Brain pericyte (primary cell): ENCODE measurements at regions not wholly inside any gene's neighbourhood (a gene's known extent, or its start where the extent isn't known, plus 50 kb on each side); places are given as distances from the start of the nearest gene placed in this dataset.

ENCODE experiments used
- DNase-seq: peaks from one replicate; pipeline ENCODE4 v3.0.0-alpha.2; 2012; ENCODE audit warnings: low read depth, low spot score

DNA sequence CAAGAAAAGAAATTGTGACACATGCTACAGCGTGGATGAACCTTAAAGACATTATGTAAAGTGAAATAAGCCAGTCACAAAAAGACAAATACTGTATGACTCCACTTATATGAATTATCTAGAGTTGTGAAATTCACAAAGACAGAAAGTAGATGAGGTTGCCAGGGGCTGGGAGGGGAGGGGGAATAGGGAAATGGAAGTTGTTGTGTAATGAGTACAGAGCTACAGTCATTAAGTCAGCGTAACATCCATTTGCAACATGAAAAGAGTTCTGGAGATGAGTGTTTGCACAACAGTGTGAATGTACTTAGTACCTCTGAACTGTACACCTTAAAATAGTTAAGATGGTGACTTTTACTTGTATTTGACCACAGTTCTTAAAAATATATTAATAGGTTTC lies 112.1 kb upstream of the CDK1 start:
- no peak for DNase-seq

DNA sequence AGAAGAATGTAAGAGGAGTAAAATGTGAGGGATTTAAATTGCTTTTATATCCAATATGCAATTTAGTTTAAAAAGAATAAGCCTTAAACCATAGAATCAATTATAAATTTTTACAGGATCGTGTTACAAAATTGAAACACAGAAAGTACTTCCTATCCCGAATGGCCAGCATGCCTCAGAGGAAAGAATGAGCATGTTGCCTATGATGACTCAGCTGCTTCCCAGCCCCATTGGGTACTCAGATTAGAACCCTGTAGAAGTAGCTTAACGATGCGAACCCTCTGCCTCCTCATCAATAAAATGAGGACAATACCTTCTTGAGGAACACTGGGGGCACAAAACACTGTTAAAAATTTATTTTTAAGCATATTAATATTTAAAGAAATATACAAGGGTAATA lies 113.4 kb upstream of the CDK1 start:
- no peak for DNase-seq

DNA sequence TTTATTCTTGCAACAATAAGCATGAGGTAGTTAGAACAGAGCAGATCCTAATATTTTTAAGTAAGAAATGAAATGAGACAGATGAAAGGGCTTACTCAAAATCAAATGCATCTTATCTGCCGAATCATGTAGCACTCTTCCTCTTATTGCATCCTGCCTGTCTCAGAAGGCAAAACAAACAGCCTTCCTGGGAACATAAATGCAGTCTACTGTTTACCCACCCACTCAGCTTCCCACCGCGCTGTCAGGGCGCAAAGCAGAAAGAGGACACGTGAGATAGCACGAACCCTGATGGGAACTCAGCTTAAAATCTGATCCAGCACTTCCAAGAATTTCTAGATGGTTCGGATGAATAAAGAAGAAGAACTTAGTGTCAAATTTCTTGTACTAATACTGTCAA lies 114.4 kb upstream of the CDK1 start:
- DNase-seq: peak; percentile 72

DNA sequence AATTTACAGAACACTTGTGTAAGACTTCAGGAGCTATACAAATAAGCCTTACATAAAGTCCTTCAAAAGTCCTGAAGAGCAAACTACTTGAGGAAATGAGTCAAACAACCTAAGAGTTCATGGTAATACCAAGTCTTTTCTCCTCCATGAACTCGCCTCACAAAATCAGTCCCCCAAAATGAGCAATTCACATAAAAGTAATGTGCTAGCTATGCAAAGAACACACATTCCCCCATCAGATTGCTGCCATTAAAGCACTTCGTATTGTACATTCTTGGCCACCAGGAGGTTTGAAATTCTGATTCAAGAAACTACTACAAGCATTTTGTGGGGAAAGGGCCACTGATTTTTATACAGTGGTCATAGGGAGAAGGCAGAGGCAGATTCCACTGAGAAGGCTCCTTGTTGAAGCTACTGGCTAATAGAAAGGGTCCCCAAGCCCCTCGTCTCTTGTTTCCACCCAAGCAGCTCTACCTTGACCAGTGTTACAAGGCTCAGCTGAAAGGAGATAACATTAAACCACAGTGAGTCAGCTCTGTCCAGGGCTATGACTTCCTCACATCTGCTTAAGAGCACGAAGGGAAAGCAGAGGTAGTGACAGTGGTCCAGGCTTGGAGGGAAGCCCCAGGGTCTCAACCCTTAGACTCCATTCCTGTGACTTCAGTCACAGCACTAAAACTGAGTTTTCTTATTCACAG lies 115.2 kb upstream of the CDK1 start:
- DNase-seq: no peak

DNA sequence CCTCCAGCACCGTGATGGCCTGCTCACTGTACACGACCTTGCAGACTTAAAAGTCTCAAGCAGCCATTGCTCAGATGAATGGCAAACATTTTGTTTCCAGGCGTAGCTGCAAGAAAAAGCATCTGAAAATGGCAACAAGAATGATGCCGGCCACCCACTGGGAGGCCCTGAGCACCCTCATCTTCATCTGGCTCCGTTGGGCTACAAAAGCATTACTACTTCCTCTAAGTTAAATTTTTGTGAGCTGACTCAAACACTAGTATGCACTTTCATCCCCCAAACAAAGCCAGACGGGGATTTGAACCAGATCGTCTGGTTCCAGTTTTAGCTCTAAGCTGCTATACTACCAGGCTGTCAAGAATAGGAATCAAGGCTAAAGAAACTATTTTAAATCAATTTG lies 116.6 kb upstream of the CDK1 start:
- peak; percentile 37 for DNase-seq

DNA sequence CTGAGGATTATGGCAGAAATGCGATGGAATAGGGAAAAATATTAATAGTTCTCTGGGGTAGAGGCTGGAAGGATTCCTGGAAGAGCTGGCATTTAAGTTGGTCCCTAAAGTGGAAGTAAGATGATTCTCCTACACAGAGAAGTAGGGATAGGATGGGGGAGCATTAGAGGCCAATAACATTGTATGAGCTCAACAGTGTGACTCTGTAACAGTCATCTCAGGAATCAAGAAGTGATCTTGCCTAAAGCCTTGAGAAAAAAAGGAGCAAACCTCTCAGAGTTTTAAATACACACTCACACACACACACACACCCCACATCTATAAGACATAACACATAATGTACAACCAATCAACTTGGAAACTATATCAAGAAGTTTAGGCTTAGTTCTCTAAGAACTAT lies 117.7 kb upstream of the CDK1 start:
- DNase-seq: no peak

DNA sequence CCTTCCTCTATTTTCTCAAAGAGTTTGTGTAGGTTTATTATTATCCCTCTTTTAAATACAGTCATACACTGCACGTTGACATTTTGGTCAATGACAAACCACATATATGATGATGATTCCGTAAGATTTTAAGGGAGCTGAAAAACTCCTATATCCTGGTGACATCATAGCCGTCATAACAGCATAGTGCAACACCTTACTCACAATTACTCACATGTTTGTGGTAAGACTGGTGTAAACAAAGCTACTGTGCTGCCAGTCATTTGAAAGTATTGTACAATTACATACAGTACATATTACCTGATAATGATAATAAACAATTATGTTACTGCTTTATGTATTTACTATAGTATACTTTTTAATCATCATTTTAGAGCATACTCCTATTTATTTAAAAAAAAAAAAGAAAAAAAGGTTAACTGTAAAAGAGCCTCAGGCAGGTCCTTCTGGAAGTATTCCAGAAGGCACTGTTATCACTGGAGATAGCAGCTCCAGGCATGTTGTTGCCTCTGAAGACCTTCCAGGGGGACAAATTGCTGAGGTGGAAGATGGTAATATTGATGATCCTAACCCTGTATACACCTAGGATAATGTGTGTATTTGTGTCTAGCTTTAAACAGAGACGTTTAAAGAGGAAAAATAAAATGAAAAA lies 123.3 kb upstream of the CDK1 start:
- no peak for DNase-seq

DNA sequence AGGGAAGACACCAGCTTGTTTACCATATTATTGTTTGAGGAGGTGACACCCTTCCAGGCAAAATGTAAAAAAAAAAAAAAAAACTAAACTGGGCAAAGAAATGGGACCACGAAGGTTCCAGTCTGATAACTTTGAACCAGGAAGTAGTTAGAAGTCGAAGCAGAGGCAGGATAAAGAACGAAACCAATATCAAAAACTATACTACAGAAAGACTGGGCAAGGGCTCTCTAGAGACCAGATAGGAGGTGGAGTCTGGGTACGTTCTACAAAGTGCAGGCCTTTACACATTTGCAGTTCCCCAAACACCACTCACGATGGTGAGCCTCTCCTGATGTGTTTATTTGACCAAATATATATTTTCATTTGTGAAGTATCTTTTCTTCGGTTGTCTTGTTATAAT lies 125.7 kb upstream of the CDK1 start:
- DNase-seq: no peak

DNA sequence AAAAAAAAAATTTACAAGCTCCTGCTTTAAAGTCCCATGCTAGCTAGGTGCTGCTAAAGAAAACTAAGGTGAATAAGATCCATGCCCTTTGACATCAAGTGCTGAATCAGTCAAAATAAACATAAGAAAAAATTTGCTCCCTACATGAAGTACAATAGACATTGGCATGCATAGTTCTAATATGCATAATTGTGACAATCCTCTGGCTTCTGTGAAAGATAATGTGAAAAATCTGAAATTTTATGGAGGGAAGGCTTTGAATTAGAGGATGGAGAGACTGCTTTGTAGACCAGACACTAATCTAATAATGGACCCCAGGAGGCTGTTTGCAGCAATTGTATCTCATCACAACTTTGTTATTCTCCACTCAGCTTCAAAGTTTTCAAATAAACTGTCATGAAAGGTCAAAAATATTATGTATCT lies 127.9 kb upstream of the CDK1 start:
- no peak for DNase-seq

DNA sequence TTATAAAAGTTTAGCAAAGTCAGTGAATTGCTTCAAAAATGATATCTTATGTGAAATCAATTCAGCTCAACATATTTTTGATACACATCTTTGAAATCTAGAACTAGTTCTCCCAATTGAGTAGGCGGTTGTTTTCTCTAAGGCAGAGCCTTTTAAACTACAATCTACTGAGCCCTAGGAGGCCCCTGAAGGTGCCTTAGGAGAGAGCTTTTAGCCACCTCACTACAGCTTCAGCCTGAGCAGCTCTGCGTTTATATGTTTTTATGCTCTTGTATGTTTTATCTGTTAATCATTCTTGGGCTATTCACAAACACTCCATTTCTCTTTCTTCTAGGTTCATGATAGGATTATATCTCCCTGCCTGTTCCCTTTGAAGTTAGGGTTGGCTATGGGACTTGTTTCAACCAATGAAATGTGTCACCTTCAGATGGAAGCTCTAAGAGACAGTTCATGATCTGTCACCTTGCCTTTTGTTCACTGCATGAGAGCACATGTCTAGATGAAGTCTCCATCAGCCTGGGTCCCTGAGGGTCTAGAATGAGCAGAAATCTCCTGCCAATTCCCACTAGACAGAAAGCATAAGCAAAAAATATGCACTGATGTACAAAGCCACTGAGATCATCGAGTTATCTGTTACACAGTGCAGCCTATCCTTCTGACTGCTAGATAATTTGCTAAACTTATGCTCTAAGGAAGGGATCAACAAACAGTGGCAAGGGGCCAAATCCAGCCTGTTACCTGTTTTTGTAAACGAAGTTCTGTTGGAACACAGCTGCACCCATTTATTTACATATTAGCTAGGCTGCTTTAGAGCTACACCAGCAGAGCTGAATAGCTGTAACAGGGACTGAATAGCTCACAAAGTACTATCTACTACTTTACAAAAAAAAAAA lies 128.5 kb upstream of the CDK1 start:
- no peak for DNase-seq

DNA sequence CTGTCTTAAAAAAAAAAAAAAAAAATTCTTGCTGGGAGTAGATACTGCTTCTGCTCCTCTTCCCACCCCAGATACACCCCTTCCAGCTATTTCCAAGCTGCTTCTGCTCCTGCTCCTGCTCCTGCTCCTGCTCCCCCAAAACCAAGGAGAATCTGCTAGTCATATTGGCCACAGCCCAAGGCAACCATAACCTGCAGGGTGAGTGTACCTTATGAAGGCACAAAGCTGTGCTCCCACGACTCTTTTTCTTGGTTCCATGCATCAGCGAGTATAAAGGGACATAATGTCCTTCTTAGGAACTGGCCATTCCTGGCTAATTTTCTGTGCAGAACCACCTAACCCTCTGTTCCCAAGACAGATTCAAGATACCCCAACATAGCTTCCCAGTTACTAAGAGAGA lies 129.5 kb upstream of the CDK1 start:
- DNase-seq: no peak

DNA sequence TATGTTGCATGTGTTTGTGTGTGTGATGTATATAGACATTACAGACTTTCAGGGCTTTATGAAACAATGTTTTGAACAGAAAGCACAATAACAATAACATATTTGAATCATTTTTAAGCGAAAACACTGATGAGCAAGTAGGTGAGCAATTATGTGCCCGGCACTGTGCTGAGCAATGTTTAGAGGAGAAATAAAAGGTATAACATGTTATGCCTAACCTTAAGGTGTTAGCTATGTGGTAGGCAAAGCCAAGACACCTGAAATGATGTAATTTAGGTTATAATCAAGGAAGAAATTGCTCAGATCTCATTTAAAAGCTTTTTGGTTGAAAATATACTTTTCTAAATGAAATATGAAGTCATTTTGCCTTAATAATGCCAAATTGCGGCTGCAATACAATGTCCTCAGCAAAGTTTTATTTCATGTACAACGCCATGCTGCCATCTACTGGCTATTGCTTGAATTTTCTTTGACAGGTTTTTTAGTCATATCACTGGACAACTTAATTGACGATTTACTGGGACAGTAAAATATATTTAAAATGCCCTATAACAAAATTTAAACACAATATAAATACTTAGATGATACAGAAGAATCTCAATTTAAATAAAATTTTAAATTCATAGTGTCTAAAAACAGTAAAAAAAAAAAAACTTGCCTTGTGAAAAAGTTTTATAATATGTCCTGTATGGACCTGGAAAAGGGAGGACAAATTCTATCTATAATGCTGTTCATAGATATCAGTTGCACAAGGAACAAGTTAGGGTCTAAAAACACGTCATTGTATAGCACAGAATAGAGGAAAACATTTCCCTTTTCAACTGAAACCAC lies 131.1 kb upstream of the CDK1 start:
- no peak for DNase-seq

DNA sequence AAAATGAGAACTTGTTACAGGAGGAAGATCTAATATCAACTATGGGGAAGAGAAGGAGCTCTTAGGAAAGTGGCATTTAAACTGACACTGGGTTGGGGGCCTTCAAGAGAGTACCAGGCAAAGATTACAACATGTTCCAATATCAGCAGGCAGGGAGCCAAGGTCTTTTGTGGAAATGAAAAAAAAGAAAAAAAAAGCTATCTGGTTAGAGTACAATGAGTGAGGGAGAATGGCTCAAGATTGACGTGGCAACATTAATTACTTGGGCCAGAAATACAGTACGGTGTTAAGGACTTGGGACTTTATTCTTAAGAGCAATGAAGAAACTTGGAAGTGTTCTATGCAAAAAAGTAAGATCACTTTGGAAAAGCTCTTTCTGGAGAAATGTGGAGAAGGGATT lies 132.3 kb upstream of the CDK1 start:
- DNase-seq: no peak

DNA sequence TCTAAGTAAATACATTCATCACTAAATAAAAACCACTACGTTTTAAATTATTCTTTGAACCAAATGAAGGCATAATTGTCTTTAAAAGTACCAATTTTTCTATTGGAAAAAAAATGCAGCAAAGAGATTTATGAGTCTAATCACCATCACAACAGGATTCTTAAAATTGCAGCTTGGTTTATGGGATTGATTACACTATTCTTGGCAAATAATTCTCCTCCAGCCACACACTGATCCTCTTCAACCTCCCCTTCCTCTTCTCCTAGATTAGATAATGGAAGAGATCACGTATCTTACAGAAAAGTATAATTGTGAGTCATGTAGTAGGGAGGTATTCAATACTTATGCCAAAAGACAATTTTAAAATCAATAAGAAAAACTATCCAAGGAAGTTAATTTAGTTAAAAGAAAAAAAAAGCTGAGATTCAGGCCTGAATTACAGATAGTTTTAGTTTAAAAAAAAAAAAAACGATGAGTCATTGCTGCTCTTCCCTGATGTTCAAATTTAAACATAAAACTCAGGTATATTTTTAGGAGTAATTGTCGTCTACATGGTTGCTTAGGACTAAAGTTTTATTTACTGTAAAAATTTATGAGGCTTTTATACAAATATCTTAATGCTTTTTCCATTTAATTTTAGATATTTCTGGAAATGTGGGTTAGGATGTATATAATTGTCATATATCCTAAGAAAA lies 133.7 kb upstream of the CDK1 start:
- no peak for DNase-seq

DNA sequence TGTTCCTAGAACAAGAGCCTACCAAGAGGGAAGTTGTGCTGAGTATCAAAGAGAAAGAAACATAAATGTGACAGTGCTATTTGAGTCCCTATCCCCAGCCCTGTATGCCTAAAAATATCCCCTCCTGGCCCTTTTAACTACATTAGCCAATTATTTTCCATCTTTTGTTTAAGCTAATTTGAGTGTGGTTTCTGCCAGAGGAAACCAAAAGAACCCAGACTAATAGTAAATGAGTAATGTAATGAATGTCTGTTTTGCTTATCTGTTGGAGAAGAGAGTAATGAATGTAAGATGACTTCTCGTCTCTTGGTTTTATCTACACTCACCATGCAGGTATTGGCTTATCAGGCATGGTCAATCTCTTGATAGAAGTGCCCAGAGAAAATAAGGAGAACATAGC lies 134.4 kb upstream of the CDK1 start:
- no peak for DNase-seq

DNA sequence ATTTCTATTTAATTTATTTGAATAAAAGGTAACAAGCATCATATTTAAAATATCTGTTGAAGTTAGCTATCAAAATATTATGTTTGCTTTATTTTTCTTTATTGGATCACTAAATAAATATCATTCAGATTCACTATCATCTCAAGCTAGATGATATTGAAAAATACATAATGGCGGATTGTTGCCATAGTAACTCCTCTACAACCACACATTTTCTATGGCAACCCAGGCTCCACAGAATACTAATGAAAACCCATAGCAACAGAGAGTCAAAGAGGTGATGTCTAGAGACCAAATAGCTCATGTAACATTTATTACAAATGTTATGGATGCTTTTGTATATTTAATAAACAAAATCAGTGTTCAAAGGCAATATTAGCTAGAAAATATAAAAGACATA lies 148.9 kb upstream of the CDK1 start:
- DNase-seq: no peak

DNA sequence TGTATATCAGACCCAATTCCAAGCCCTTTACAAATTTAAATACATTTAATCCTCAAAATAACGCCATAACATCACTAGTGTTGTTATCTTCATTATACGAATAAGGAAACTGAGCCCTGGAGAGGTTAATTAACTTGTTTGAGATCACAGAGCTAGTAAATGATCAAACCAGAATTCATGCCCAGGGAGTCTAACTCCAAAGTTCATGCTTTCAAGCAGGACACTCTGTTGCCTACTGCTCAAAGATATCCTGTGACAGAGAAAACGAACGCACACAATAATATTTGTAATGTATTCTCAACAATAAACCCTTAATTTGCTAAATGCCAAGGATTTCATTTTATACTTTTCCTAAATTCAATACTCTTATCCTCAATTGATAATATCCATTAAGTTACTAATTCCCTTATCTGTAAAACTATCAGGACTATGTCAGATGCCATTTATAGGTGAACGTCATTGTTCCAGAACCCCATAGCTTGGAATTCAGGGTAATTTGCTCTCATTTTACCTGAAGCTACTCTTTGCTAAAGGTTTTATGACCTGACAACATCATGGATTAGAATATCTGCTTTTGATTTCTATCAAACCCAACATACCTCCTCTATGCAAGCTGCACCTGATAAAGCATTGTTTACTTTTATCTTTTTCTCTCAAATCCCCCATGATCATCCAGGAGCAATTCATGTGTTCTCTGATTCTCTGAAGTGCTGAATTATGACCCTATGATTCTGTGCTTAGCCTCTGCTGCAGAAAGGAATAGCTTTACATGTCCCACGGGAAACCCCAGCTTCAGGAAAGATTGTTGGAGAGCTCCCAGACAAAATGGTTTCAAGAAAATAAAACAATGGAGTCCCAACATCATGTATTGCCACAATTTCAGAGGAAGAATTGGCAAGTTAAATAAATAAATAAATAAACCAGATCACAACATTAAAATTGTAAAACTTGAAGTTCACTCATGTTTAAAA lies 150.2 kb upstream of the CDK1 start:
- no peak for DNase-seq

DNA sequence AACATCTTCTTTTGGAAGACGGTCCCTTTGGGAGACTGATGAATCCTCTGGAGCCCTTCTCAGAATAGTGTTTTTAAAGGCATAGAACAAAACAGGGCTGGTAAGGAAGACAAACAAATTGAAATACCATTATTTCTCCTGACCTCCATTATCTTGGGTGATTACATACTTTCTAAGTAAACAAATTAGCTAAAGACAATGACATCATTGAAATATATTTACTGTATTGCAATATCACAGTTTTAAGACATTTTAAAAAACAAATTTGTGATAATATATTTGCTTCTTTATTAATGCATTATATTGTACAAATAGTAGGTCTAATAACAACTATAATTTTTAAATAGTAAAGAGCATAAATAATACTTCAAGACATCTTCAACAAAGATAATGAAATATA lies 152.2 kb upstream of the CDK1 start:
- DNase-seq: no peak

DNA sequence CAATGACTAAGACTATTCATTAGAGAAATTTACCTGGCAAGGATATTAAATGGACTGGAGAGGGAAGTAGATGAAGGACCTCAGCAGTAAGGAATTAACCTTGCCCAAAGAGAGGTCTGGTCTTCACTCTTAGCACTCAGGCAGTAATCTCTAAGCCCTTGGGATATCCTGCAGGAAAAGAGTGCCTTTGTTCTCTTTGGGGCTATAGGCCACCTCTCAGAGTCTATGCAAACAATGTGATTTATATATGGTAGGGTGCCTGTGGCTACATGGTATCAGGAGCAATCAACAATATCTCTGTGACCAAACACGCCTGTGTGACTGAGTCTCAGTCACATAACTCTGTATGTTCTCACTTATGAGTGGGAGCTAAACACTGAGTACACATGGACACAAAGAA lies 154.7 kb upstream of the CDK1 start:
- no peak for DNase-seq

DNA sequence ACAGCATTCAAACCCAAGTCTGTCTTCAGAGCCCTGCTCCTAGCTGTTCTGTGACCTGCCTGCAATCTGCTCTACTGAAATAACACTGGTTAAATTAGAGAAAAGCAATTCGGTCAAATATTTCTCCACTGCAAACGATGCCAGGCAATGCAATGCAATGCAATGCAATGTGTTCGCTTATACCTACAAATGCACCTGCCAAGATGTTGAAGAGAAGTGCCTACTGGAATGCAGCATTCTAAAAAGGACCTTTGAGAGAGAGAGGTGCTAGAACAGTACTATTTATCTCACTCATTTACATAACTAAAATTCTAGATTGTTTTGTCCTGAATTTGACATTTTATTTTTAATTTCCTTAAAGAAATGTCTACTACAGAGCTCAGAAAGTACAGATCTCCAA lies 157.3 kb upstream of the CDK1 start:
- no peak for DNase-seq
